ENCODE measurements at regions not wholly inside any gene's neighbourhood (a gene's known extent, or its start where the extent isn't known, plus 50 kb on each side); places are given as distances from the start of the nearest gene placed in this dataset.
"Not testable (repeated sequence)": the region's sequence is repeated elsewhere in the genome, so short reads cannot be mapped to it uniquely, and the experiment has no call there.

GRCh38 chr13:89502286-89502685, 1831.1 kb downstream of the SLITRK5 start:
- no peaks in the 10 kb centered on the region for H3K36me3 ChIP-seq (ENCODE audit: control insufficient read depth, insufficient read depth, low read length)
- no peaks in the 10 kb centered on the region for H3K9me3 ChIP-seq (ENCODE audit: control insufficient read depth, low read length)
- no peaks in the 10 kb centered on the region for H3K27me3 ChIP-seq (replicated peaks; ENCODE audit: control insufficient read depth, insufficient read depth, low read length, poor library complexity, severe bottlenecking)
- no peak overlapping the region for H3K4me3 ChIP-seq (ENCODE audit: insufficient read depth, low read depth, low read length, poor library complexity, severe bottlenecking)
- no peaks in the 10 kb centered on the region for H3K4me1 ChIP-seq (ENCODE audit: control insufficient read depth, insufficient read depth, low read length, poor library complexity, severe bottlenecking)
- H3K27ac ChIP-seq (ENCODE audit: insufficient read depth, low read length, poor library complexity, severe bottlenecking): no peak overlapping the region
- DNase-seq: no peak

GRCh38 chr13:89514534-89515312, 1832.8 kb upstream of the MIR17HG start:
- Histone ChIP-seq H3K36me3 (ENCODE audit: control insufficient read depth, insufficient read depth, low read length) (no peaks in the 10 kb centered on the region), H3K4me1 (ENCODE audit: control insufficient read depth, insufficient read depth, low read length, poor library complexity, severe bottlenecking) (no peaks in the 10 kb centered on the region), H3K9me3 (ENCODE audit: control insufficient read depth, low read length) (no peaks in the 10 kb centered on the region), H3K27me3 (replicated peaks; ENCODE audit: control insufficient read depth, insufficient read depth, low read length, poor library complexity, severe bottlenecking) (no peaks in the 10 kb centered on the region), H3K4me3 (ENCODE audit: insufficient read depth, low read depth, low read length, poor library complexity, severe bottlenecking) (no peak overlapping the region), H3K27ac (ENCODE audit: insufficient read depth, low read length, poor library complexity, severe bottlenecking) (no peak overlapping the region)
- no peak for DNase-seq

- no peaks in the 10 kb centered on the region for H3K4me1 ChIP-seq (ENCODE audit: control insufficient read depth, insufficient read depth, low read length, poor library complexity, severe bottlenecking)
- no peaks in the 10 kb centered on the region for H3K27me3 ChIP-seq (replicated peaks; ENCODE audit: control insufficient read depth, insufficient read depth, low read length, poor library complexity, severe bottlenecking)
- H3K4me3 ChIP-seq (ENCODE audit: insufficient read depth, low read depth, low read length, poor library complexity, severe bottlenecking): no peak overlapping the region
- H3K9me3 ChIP-seq (ENCODE audit: control insufficient read depth, low read length): no peaks in the 10 kb centered on the region
- no peak overlapping the region for H3K27ac ChIP-seq (ENCODE audit: insufficient read depth, low read length, poor library complexity, severe bottlenecking)
- DNase-seq: no peak
- H3K36me3 ChIP-seq (ENCODE audit: control insufficient read depth, insufficient read depth, low read length): no peaks in the 10 kb centered on the region
These were observed 1831.5 kb upstream of the MIR17HG start for GRCh38 chr13:89515948-89516347.

- H3K4me3 ChIP-seq (ENCODE audit: insufficient read depth, low read depth, low read length, poor library complexity, severe bottlenecking): no peak overlapping the region
- H3K27me3 ChIP-seq (replicated peaks; ENCODE audit: control insufficient read depth, insufficient read depth, low read length, poor library complexity, severe bottlenecking): no peaks in the 10 kb centered on the region
- H3K27ac ChIP-seq (ENCODE audit: insufficient read depth, low read length, poor library complexity, severe bottlenecking): no peak overlapping the region
- H3K4me1 ChIP-seq (ENCODE audit: control insufficient read depth, insufficient read depth, low read length, poor library complexity, severe bottlenecking): no peaks in the 10 kb centered on the region
- H3K9me3 ChIP-seq (ENCODE audit: control insufficient read depth, low read length): no peaks in the 10 kb centered on the region
- DNase-seq: no peak
- no peaks in the 10 kb centered on the region for H3K36me3 ChIP-seq (ENCODE audit: control insufficient read depth, insufficient read depth, low read length)
These were observed 1829.0 kb upstream of the MIR17HG start for GRCh38 chr13:89518289-89519077.

GRCh38 chr13:89520468-89520867, 1827.0 kb upstream of the MIR17HG start:
- Histone ChIP-seq H3K4me3 (ENCODE audit: insufficient read depth, low read depth, low read length, poor library complexity, severe bottlenecking) (no peak overlapping the region), H3K27me3 (replicated peaks; ENCODE audit: control insufficient read depth, insufficient read depth, low read length, poor library complexity, severe bottlenecking) (no peaks in the 10 kb centered on the region), H3K9me3 (ENCODE audit: control insufficient read depth, low read length) (no peaks in the 10 kb centered on the region), H3K27ac (ENCODE audit: insufficient read depth, low read length, poor library complexity, severe bottlenecking) (no peak overlapping the region), H3K36me3 (ENCODE audit: control insufficient read depth, insufficient read depth, low read length) (no peaks in the 10 kb centered on the region), H3K4me1 (ENCODE audit: control insufficient read depth, insufficient read depth, low read length, poor library complexity, severe bottlenecking) (no peaks in the 10 kb centered on the region)
- DNase-seq: no peak

- H3K4me1 ChIP-seq (ENCODE audit: control insufficient read depth, insufficient read depth, low read length, poor library complexity, severe bottlenecking); DNase-seq; H3K36me3 ChIP-seq (ENCODE audit: control insufficient read depth, insufficient read depth, low read length); H3K27me3 ChIP-seq (replicated peaks; ENCODE audit: control insufficient read depth, insufficient read depth, low read length, poor library complexity, severe bottlenecking); H3K27ac ChIP-seq (ENCODE audit: insufficient read depth, low read length, poor library complexity, severe bottlenecking); H3K9me3 ChIP-seq (ENCODE audit: control insufficient read depth, low read length); H3K4me3 ChIP-seq (ENCODE audit: insufficient read depth, low read depth, low read length, poor library complexity, severe bottlenecking): not testable (repeated sequence)
These were observed 1825.8 kb upstream of the MIR17HG start for GRCh38 chr13:89521672-89522071.

GRCh38 chr13:89541091-89542030, 1806.1 kb upstream of the MIR17HG start:
- no peaks in the 10 kb centered on the region for H3K36me3 ChIP-seq (ENCODE audit: control insufficient read depth, insufficient read depth, low read length)
- H3K9me3 ChIP-seq (ENCODE audit: control insufficient read depth, low read length): no peaks in the 10 kb centered on the region

GRCh38 chr13:89550938-89551337, 1796.5 kb upstream of the MIR17HG start:
- Histone ChIP-seq H3K27ac (ENCODE audit: insufficient read depth, low read length, poor library complexity, severe bottlenecking) (no peak overlapping the region), H3K4me1 (ENCODE audit: control insufficient read depth, insufficient read depth, low read length, poor library complexity, severe bottlenecking) (no peaks in the 10 kb centered on the region), H3K4me3 (ENCODE audit: insufficient read depth, low read depth, low read length, poor library complexity, severe bottlenecking) (no peak overlapping the region), H3K36me3 (ENCODE audit: control insufficient read depth, insufficient read depth, low read length) (no peaks in the 10 kb centered on the region), H3K27me3 (replicated peaks; ENCODE audit: control insufficient read depth, insufficient read depth, low read length, poor library complexity, severe bottlenecking) (no peaks in the 10 kb centered on the region), H3K9me3 (ENCODE audit: control insufficient read depth, low read length) (no peaks in the 10 kb centered on the region)
- DNase-seq: no peak

More at GRCh38 chr13:89541091-89542030, 1806.1 kb upstream of the MIR17HG start:
- no peaks in the 10 kb centered on the region for H3K4me1 ChIP-seq (ENCODE audit: control insufficient read depth, insufficient read depth, low read length, poor library complexity, severe bottlenecking)
- no peak overlapping the region for H3K27ac ChIP-seq (ENCODE audit: insufficient read depth, low read length, poor library complexity, severe bottlenecking)
- H3K4me3 ChIP-seq (ENCODE audit: insufficient read depth, low read depth, low read length, poor library complexity, severe bottlenecking): no peak overlapping the region
- no peak for DNase-seq
- H3K27me3 ChIP-seq (replicated peaks; ENCODE audit: control insufficient read depth, insufficient read depth, low read length, poor library complexity, severe bottlenecking): no peaks in the 10 kb centered on the region

GRCh38 chr13:89554801-89555200, 1792.7 kb upstream of the MIR17HG start:
- Histone ChIP-seq H3K4me3 (ENCODE audit: insufficient read depth, low read depth, low read length, poor library complexity, severe bottlenecking) (no peak overlapping the region), H3K36me3 (ENCODE audit: control insufficient read depth, insufficient read depth, low read length) (no peaks in the 10 kb centered on the region), H3K27me3 (replicated peaks; ENCODE audit: control insufficient read depth, insufficient read depth, low read length, poor library complexity, severe bottlenecking) (no peaks in the 10 kb centered on the region), H3K4me1 (ENCODE audit: control insufficient read depth, insufficient read depth, low read length, poor library complexity, severe bottlenecking) (no peaks in the 10 kb centered on the region), H3K27ac (ENCODE audit: insufficient read depth, low read length, poor library complexity, severe bottlenecking) (no peak overlapping the region), H3K9me3 (ENCODE audit: control insufficient read depth, low read length) (no peaks in the 10 kb centered on the region)
- DNase-seq: no peak

All from effector memory CD4-positive, alpha-beta T cell (primary cell).